ENCODE measurements at regions not wholly inside any gene's neighbourhood (a gene's known extent, or its start where the extent isn't known, plus 50 kb on each side); places are given as distances from the start of the nearest gene placed in this dataset.
A peak's percentile ranks its signal among the peaks of the same experiment; 100 is the strongest.

GRCh38 chr6:87837444-87837843 lies 135.4 kb upstream of the AKIRIN2 start:
- Histone ChIP-seq H3K27me3 (ENCODE audit: control insufficient read depth in 3 of 3, insufficient read depth in 3 of 3, low read depth in 1 of 3, low read length in 3 of 3) (no peaks in the 10 kb centered on the region), H4K8ac (ENCODE audit: low read depth, low read length) (no peak overlapping the region), H2AK5ac (ENCODE audit: low read depth, low read length) (no peak overlapping the region), H3K18ac (ENCODE audit: low read length) (no peak overlapping the region), H3K9ac (ENCODE audit: low read depth, low read length, poor library complexity) (no peak overlapping the region), H4K91ac (ENCODE audit: low read depth, low read length, poor library complexity) (no peak overlapping the region), H3K27ac (replicated peaks; ENCODE audit: low read length) (no peak overlapping the region), H2AFZ (ENCODE audit: low read length) (no peak overlapping the region), H2BK15ac (ENCODE audit: low read length) (no peak overlapping the region), H3K23ac (ENCODE audit: low read depth, low read length, poor library complexity) (no peak overlapping the region), H3K4ac (ENCODE audit: low read length) (no peak overlapping the region), H3K4me3 (ENCODE audit: low read length in 2 of 2) (no peak overlapping the region), H3K79me1 (ENCODE audit: low read depth, low read length) (no peaks in the 10 kb centered on the region), H3K9me3 (replicated peaks in 1 of 2; ENCODE audit: control insufficient read depth in 2 of 2, insufficient read depth in 1 of 2, low read depth in 1 of 2, low read length in 2 of 2) (no peaks in the 10 kb centered on the region), H2BK5ac (ENCODE audit: low read length) (no peak overlapping the region), H3K4me1 (ENCODE audit: control insufficient read depth in 2 of 2, insufficient read depth in 1 of 2, low read depth in 1 of 2, low read length in 2 of 2) (no peaks in the 10 kb centered on the region), H2BK120ac (ENCODE audit: low read depth, low read length) (no peak overlapping the region), H3K4me2 (ENCODE audit: insufficient read depth, low read length, poor library complexity, severe bottlenecking) (no peak overlapping the region), H3K36me3 (replicated peaks in 1 of 2; ENCODE audit: control insufficient read depth in 2 of 2, insufficient read depth in 2 of 2, low read length in 2 of 2) (no peaks in the 10 kb centered on the region), H2BK12ac (ENCODE audit: low read length) (no peak overlapping the region), H3K14ac (ENCODE audit: low read length) (no peak overlapping the region)
- DNase-seq (ENCODE audit: low spot score): no peak
- no CpG with 5 or more reads among the region's 3 CpGs for WGBS, 2 donors (ENCODE audit: extremely low coverage in 2 of 2, insufficient read length in 2 of 2, insufficient replicate concordance in 1 of 2)

GRCh38 chr6:87832025-87832825 lies 130.2 kb upstream of the AKIRIN2 start:
- Histone ChIP-seq H2AK5ac (ENCODE audit: low read depth, low read length) (no peak overlapping the region), H3K27me3 (ENCODE audit: control insufficient read depth in 3 of 3, insufficient read depth in 3 of 3, low read depth in 1 of 3, low read length in 3 of 3) (no peaks in the 10 kb centered on the region), H3K27ac (replicated peaks; ENCODE audit: low read length) (no peak overlapping the region), H3K4me2 (ENCODE audit: insufficient read depth, low read length, poor library complexity, severe bottlenecking) (no peak overlapping the region), H2BK15ac (ENCODE audit: low read length) (no peak overlapping the region), H2BK120ac (ENCODE audit: low read depth, low read length) (no peak overlapping the region), H3K23ac (ENCODE audit: low read depth, low read length, poor library complexity) (no peak overlapping the region), H3K79me1 (ENCODE audit: low read depth, low read length) (no peaks in the 10 kb centered on the region), H3K14ac (ENCODE audit: low read length) (no peak overlapping the region), H2BK5ac (ENCODE audit: low read length) (no peak overlapping the region), H4K8ac (ENCODE audit: low read depth, low read length) (no peak overlapping the region), H3K4ac (ENCODE audit: low read length) (no peak overlapping the region), H3K9ac (ENCODE audit: low read depth, low read length, poor library complexity) (no peak overlapping the region), H3K18ac (ENCODE audit: low read length) (no peak overlapping the region), H4K91ac (ENCODE audit: low read depth, low read length, poor library complexity) (no peak overlapping the region), H3K36me3 (replicated peaks in 1 of 2; ENCODE audit: control insufficient read depth in 2 of 2, insufficient read depth in 2 of 2, low read length in 2 of 2) (no peaks in the 10 kb centered on the region), H2AFZ (ENCODE audit: low read length) (peak overlapping the region; percentile 61), H3K4me1 (ENCODE audit: control insufficient read depth in 2 of 2, insufficient read depth in 1 of 2, low read depth in 1 of 2, low read length in 2 of 2) (no peaks in the 10 kb centered on the region), H3K9me3 (replicated peaks in 1 of 2; ENCODE audit: control insufficient read depth in 2 of 2, insufficient read depth in 1 of 2, low read depth in 1 of 2, low read length in 2 of 2) (no peaks in the 10 kb centered on the region), H3K4me3 (ENCODE audit: low read length in 2 of 2) (no peak overlapping the region), H2BK12ac (ENCODE audit: low read length) (no peak overlapping the region)
- no CpG with 5 or more reads among the region's 6 CpGs for WGBS, 2 donors (ENCODE audit: extremely low coverage in 2 of 2, insufficient read length in 2 of 2, insufficient replicate concordance in 1 of 2)
- DNase-seq (ENCODE audit: low spot score): no peak

GRCh38 chr6:87830907-87831306 lies 128.9 kb upstream of the AKIRIN2 start:
- no peak overlapping the region for H2BK5ac ChIP-seq (ENCODE audit: low read length)
- H4K91ac ChIP-seq (ENCODE audit: low read depth, low read length, poor library complexity): no peak overlapping the region
- H3K27ac ChIP-seq (replicated peaks; ENCODE audit: low read length): no peak overlapping the region
- H3K14ac ChIP-seq (ENCODE audit: low read length): no peak overlapping the region
- no peak overlapping the region for H2BK12ac ChIP-seq (ENCODE audit: low read length)
- WGBS, 2 donors (ENCODE audit: extremely low coverage in 2 of 2, insufficient read length in 2 of 2, insufficient replicate concordance in 1 of 2): no CpG with 5 or more reads among the region's 4 CpGs
- no peak overlapping the region for H3K9ac ChIP-seq (ENCODE audit: low read depth, low read length, poor library complexity)
- H3K9me3 ChIP-seq (replicated peaks in 1 of 2; ENCODE audit: control insufficient read depth in 2 of 2, insufficient read depth in 1 of 2, low read depth in 1 of 2, low read length in 2 of 2): no peaks in the 10 kb centered on the region
- no peak overlapping the region for H3K23ac ChIP-seq (ENCODE audit: low read depth, low read length, poor library complexity)
- no peak overlapping the region for H2AFZ ChIP-seq (ENCODE audit: low read length)
- no peak overlapping the region for H3K4ac ChIP-seq (ENCODE audit: low read length)
- no peaks in the 10 kb centered on the region for H3K36me3 ChIP-seq (replicated peaks in 1 of 2; ENCODE audit: control insufficient read depth in 2 of 2, insufficient read depth in 2 of 2, low read length in 2 of 2)
- H2AK5ac ChIP-seq (ENCODE audit: low read depth, low read length): no peak overlapping the region
- no peak overlapping the region for H3K18ac ChIP-seq (ENCODE audit: low read length)
- no peaks in the 10 kb centered on the region for H3K4me1 ChIP-seq (ENCODE audit: control insufficient read depth in 2 of 2, insufficient read depth in 1 of 2, low read depth in 1 of 2, low read length in 2 of 2)
- H3K79me1 ChIP-seq (ENCODE audit: low read depth, low read length): no peaks in the 10 kb centered on the region
- no peak overlapping the region for H4K8ac ChIP-seq (ENCODE audit: low read depth, low read length)
- no peaks in the 10 kb centered on the region for H3K27me3 ChIP-seq (ENCODE audit: control insufficient read depth in 3 of 3, insufficient read depth in 3 of 3, low read depth in 1 of 3, low read length in 3 of 3)
- H2BK120ac ChIP-seq (ENCODE audit: low read depth, low read length): no peak overlapping the region
- no peak overlapping the region for H2BK15ac ChIP-seq (ENCODE audit: low read length)
- no peak overlapping the region for H3K4me3 ChIP-seq (ENCODE audit: low read length in 2 of 2)
- no peak for DNase-seq (ENCODE audit: low spot score)
- H3K4me2 ChIP-seq (ENCODE audit: insufficient read depth, low read length, poor library complexity, severe bottlenecking): no peak overlapping the region

GRCh38 chr6:87829622-87830121 lies 127.6 kb upstream of the AKIRIN2 start:
- H2BK15ac ChIP-seq (ENCODE audit: low read length): no peak overlapping the region
- no peaks in the 10 kb centered on the region for H3K4me1 ChIP-seq (ENCODE audit: control insufficient read depth in 2 of 2, insufficient read depth in 1 of 2, low read depth in 1 of 2, low read length in 2 of 2)
- H4K8ac ChIP-seq (ENCODE audit: low read depth, low read length): no peak overlapping the region
- no peak overlapping the region for H2AK5ac ChIP-seq (ENCODE audit: low read depth, low read length)
- H2BK12ac ChIP-seq (ENCODE audit: low read length): no peak overlapping the region
- no peak overlapping the region for H3K4me2 ChIP-seq (ENCODE audit: insufficient read depth, low read length, poor library complexity, severe bottlenecking)
- no peak overlapping the region for H3K4me3 ChIP-seq (ENCODE audit: low read length in 2 of 2)
- H3K79me1 ChIP-seq (ENCODE audit: low read depth, low read length): no peaks in the 10 kb centered on the region
- no peak overlapping the region for H3K18ac ChIP-seq (ENCODE audit: low read length)
- H3K9me3 ChIP-seq (replicated peaks in 1 of 2; ENCODE audit: control insufficient read depth in 2 of 2, insufficient read depth in 1 of 2, low read depth in 1 of 2, low read length in 2 of 2): no peaks in the 10 kb centered on the region
- no peak overlapping the region for H2AFZ ChIP-seq (ENCODE audit: low read length)
- no peak overlapping the region for H3K27ac ChIP-seq (replicated peaks; ENCODE audit: low read length)
- H3K4ac ChIP-seq (ENCODE audit: low read length): no peak overlapping the region
- H3K9ac ChIP-seq (ENCODE audit: low read depth, low read length, poor library complexity): no peak overlapping the region
- no peaks in the 10 kb centered on the region for H3K36me3 ChIP-seq (replicated peaks in 1 of 2; ENCODE audit: control insufficient read depth in 2 of 2, insufficient read depth in 2 of 2, low read length in 2 of 2)
- H2BK120ac ChIP-seq (ENCODE audit: low read depth, low read length): no peak overlapping the region
- no peak overlapping the region for H4K91ac ChIP-seq (ENCODE audit: low read depth, low read length, poor library complexity)
- no peak overlapping the region for H3K23ac ChIP-seq (ENCODE audit: low read depth, low read length, poor library complexity)
- DNase-seq (ENCODE audit: low spot score): no peak
- no peak overlapping the region for H3K14ac ChIP-seq (ENCODE audit: low read length)
- H3K27me3 ChIP-seq (ENCODE audit: control insufficient read depth in 3 of 3, insufficient read depth in 3 of 3, low read depth in 1 of 3, low read length in 3 of 3): no peaks in the 10 kb centered on the region
- H2BK5ac ChIP-seq (ENCODE audit: low read length): no peak overlapping the region

All from neuronal stem cell (in vitro differentiated cells).